GM12873 (cell line): ENCODE measurements at regions not wholly inside any gene's neighbourhood (a gene's known extent, or its start where the extent isn't known, plus 50 kb on each side); places are given as distances from the start of the nearest gene placed in this dataset.

Experiments
- CTCF ChIP-seq: IDR thresholded peaks from 2 replicates; pipeline ENCODE4 v1.5.1; 2012; ENCODE audit warnings: low read depth, mild to moderate bottlenecking, moderate library complexity, low read length, control low read depth; ENCODE audit not compliant: insufficient read depth; ENCODE audit errors: missing control alignments

DNA sequence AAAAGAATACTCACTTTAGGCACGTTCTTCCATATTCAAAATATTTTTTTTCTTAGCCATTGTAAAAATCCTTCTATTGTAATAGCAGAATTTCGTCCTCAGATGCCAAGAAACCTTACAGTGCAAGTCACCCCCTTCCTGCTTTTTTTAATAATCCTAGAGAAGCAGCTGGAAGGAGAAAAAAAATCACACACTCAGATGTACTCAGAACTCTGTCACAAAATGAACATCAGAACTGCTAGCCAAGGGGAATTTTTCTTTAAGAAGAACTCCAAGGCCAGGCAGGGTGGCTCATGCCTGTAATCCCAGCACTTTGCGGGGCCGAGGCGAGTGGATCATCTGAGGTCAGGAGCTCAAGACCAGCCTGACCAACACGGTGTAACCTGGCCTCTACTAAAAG, 127.3 kb upstream of the SPATS2L start:
- TF ChIP-seq CTCF, result no peak

- TF ChIP-seq CTCF, result no peak
Observed at GRCh38 chr2:200180943-200181342, 125.5 kb upstream of the SPATS2L start.

- no peak for TF ChIP-seq CTCF
Observed at GRCh38 chr2:200181755-200182154, 124.7 kb upstream of the SPATS2L start.

DNA sequence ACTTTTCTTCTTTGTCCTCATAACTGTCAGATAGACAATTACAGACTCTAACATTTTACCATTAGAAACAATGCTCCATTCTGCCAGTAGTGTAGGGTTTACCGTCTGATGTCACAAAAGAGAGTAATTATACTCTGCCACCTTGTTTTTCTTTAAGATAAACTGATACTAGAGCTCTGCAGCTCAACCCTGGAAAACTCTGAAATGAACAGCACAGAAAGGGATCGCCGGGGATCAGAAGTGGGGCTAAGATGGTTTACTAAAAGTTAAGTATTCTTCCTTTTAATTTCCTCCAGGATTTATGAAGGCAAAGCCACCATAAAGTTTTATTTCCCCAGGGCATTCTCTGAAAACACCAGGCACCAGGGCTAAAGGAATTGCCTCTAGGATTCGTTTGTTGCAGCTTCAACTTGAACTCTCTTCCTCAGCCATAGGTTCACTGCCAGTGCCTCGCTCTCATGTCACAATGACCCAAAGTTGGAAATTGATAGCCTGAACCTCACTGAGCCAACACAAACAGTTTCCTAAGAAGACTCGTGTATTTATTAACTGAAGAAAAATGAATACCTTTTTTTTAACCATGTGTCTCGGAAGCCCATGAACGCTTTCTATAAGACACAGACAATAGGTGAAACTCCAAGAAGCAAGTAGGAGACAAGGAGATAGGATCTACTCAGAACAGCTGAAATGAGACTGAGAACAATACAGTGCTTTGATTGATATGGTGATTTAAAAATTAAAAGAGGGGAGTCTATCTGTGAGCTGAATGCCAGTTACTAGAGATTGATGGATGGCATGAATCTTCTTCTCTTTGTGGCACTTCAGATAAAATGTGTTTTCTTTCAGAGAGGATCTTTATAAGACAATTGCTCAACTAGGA, 121.5 kb upstream of the SPATS2L start:
- no peak for TF ChIP-seq CTCF

DNA sequence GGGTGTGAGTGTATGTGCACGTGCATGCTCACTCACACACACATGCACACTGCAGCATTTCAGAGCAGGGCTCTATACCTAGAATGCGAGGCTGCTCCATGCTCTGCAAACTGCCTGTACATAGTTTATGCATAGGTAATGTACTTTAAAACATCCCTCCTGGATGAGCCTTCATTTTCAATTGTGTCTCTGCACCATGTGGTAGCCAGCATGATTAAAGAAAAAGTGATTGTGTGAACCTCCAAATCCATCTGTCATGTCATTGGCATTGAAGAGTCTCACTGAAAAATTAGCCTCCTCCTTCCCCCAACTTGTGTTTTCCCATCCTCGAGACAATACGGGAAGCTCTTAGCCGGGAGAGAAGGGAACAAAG, 120.9 kb upstream of the SPATS2L start:
- TF ChIP-seq CTCF, result no peak

DNA sequence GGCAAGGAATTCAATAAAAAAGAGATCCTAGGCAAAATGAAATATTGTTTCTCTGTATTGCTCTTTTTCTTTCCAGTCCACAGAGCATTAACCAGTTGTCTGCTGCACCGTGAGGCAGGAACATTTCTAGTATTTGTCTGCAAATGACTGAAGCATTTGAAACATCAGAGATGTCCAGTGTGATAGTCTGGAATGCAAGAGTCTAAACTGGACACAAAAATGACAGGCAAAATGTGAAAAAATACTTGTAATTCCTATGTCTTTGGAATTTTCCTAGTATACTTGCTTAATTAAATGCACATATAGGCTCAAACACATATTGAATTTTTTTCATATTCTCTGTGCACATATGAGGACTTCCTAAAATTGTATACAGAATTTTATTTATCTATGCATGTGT, 120.5 kb upstream of the SPATS2L start:
- TF ChIP-seq CTCF, result no peak

- TF ChIP-seq CTCF, result no peak
Observed at GRCh38 chr2:200188876-200189275, 117.6 kb upstream of the SPATS2L start.
